ENCODE measurements at regions not wholly inside any gene's neighbourhood (a gene's known extent, or its start where the extent isn't known, plus 50 kb on each side); places are given as distances from the start of the nearest gene placed in this dataset.

- H3K9me3 ChIP-seq = no peaks in the 10 kb centered on the region
- peak in 1 of 2 donors; percentile 82 for DNase-seq (ENCODE audit: extremely low spot score in 2 of 2)
- no peak overlapping the region for H3K4me3 ChIP-seq
- no peak overlapping the region for H3K27ac ChIP-seq
- no peaks in the 10 kb centered on the region for H3K4me1 ChIP-seq
- H3K27me3 ChIP-seq = no peaks in the 10 kb centered on the region
- intact Hi-C loops (cut with DNase I) = no loop called here
- H3K36me3 ChIP-seq = no peaks in the 10 kb centered on the region
- TF ChIP-seq CTCF (IDR thresholded peaks at IDR 0.05) (no peak), POLR2A (IDR thresholded peaks at IDR 0.05) (no peak), POLR2AphosphoS5 (IDR thresholded peaks at IDR 0.05; ENCODE audit: insufficient read depth in 1 of 2, low read depth in 1 of 2) (no peak)
These were observed 235.1 kb downstream of the RRAGC start for GRCh38 chr1:38624336-38625039.

- no peak for TF ChIP-seq POLR2AphosphoS5 (IDR thresholded peaks at IDR 0.05; ENCODE audit: insufficient read depth in 1 of 2, low read depth in 1 of 2)
- TF ChIP-seq POLR2A (IDR thresholded peaks at IDR 0.05) = no peak
- no peak for TF ChIP-seq CTCF (IDR thresholded peaks at IDR 0.05)
- Histone ChIP-seq H3K4me3 (no peak overlapping the region), H3K9me3 (no peaks in the 10 kb centered on the region), H3K4me1 (no peaks in the 10 kb centered on the region), H3K36me3 (no peaks in the 10 kb centered on the region), H3K27me3 (no peaks in the 10 kb centered on the region), H3K27ac (no peak overlapping the region)
- DNase-seq (ENCODE audit: extremely low spot score in 2 of 2) = peak in 1 of 2 donors; percentile 90
- intact Hi-C loops (cut with DNase I) = no loop called here
These were observed 236.0 kb downstream of the RRAGC start for GRCh38 chr1:38623529-38623928.

GRCh38 chr1:38622197-38622596 lies 237.4 kb downstream of the RRAGC start:
- H3K4me3 ChIP-seq = no peak overlapping the region
- H3K4me1 ChIP-seq = no peaks in the 10 kb centered on the region
- H3K9me3 ChIP-seq = no peaks in the 10 kb centered on the region
- H3K27ac ChIP-seq = no peak overlapping the region
- no peaks in the 10 kb centered on the region for H3K36me3 ChIP-seq
- DNase-seq (ENCODE audit: extremely low spot score in 2 of 2) = peak in 1 of 2 donors; percentile 64
- intact Hi-C loops (cut with DNase I) = no loop called here
- no peaks in the 10 kb centered on the region for H3K27me3 ChIP-seq
- TF ChIP-seq POLR2A (IDR thresholded peaks at IDR 0.05) (no peak), CTCF (IDR thresholded peaks at IDR 0.05) (no peak), POLR2AphosphoS5 (IDR thresholded peaks at IDR 0.05; ENCODE audit: insufficient read depth in 1 of 2, low read depth in 1 of 2) (no peak)

- TF ChIP-seq POLR2A (IDR thresholded peaks at IDR 0.05) (no peak), CTCF (IDR thresholded peaks at IDR 0.05) (no peak), POLR2AphosphoS5 (IDR thresholded peaks at IDR 0.05; ENCODE audit: insufficient read depth in 1 of 2, low read depth in 1 of 2) (no peak)
- H3K9me3 ChIP-seq = no peaks in the 10 kb centered on the region
- intact Hi-C loops (cut with DNase I) = no loop called here
- H3K4me3 ChIP-seq = no peak overlapping the region
- no peaks in the 10 kb centered on the region for H3K4me1 ChIP-seq
- no peak for DNase-seq (ENCODE audit: extremely low spot score in 2 of 2)
- no peak overlapping the region for H3K27ac ChIP-seq
- no peaks in the 10 kb centered on the region for H3K27me3 ChIP-seq
- H3K36me3 ChIP-seq = no peaks in the 10 kb centered on the region
These were observed 242.7 kb downstream of the RRAGC start for GRCh38 chr1:38616846-38617245.

- DNase-seq (ENCODE audit: extremely low spot score in 2 of 2) = no peak
- intact Hi-C loops (cut with DNase I) = no loop called here
- Histone ChIP-seq H3K9me3 (no peaks in the 10 kb centered on the region), H3K27ac (no peak overlapping the region), H3K36me3 (no peaks in the 10 kb centered on the region), H3K4me3 (no peak overlapping the region), H3K27me3 (no peaks in the 10 kb centered on the region), H3K4me1 (no peaks in the 10 kb centered on the region)
- TF ChIP-seq POLR2A (IDR thresholded peaks at IDR 0.05) (no peak), CTCF (IDR thresholded peaks at IDR 0.05) (no peak), POLR2AphosphoS5 (IDR thresholded peaks at IDR 0.05; ENCODE audit: insufficient read depth in 1 of 2, low read depth in 1 of 2) (no peak)
These were observed 243.9 kb downstream of the RRAGC start for GRCh38 chr1:38615680-38616079.

Measured in vagina (tissue), 2 donors.